ENCODE measurements at regions not wholly inside any gene's neighbourhood (a gene's known extent, or its start where the extent isn't known, plus 50 kb on each side); places are given as distances from the start of the nearest gene placed in this dataset.

DNA sequence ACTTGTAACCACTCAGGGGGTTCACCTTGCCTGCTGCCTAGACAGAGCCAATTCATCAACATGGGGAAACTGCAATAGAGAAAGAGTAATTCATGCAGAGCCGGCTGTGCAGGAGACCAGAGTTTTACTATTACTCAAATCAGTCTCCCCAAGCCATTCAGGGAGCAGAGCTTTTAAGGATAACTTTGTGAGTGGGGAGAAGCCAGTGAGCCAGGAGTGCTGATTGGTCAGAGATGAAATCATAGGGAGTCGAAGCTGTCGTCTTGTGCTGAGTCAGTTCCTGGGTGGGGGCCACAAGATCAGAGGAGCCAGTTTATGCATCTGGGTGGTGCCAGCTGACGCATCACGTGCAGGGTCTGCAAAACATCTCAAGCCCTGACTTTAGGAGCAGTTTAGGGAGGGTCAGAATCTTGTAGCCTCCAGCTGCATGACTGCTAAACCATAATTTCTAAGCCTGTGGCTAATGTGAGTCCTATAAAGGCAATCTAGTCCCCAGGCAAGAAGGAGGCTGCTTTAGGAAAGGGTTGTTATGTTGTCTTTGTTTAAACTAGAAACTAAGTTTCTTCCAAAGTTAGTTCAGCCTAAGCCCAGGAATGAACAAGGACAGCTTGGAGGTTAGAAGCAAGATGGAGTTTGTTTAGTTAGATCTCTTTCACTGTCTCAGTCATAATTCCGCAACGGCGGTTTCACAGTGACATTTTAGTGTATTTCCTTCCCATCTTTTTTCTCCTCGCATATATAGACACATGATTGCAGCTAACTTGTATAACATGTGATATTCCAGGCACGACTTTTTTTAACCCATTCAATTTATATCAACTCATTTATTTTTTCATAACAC lies 68.9 kb upstream of the NCOR2 start:
- Histone ChIP-seq H3K27ac (ENCODE audit: low read depth, low read length) (no peak overlapping the region), H3K9ac (ENCODE audit: extremely low read depth, low read length, poor library complexity, severe bottlenecking) (no peak overlapping the region), H3K9me3 (ENCODE audit: control insufficient read depth, low read length) (no peaks in the 10 kb centered on the region), H3K4me1 (ENCODE audit: control insufficient read depth, insufficient read depth, low read length) (peaks cover 2% of the 10 kb centered on the region), H3K4me3 (ENCODE audit: low read length) (no peak overlapping the region), H3K27me3 (ENCODE audit: control insufficient read depth, insufficient read depth, low read length, poor library complexity, severe bottlenecking) (no peaks in the 10 kb centered on the region), H3K36me3 (ENCODE audit: control insufficient read depth, insufficient read depth, low read length) (no peaks in the 10 kb centered on the region)
- H3K27ac Mint-ChIP-seq, result no peak overlapping the region
- H3K4me3 Mint-ChIP-seq, result no peak overlapping the region
- DNase-seq, result peak; percentile 71
- H3K27me3 Mint-ChIP-seq (ENCODE audit: insufficient read depth), result peaks cover 3% of the 10 kb centered on the region
- WGBS, 2 experiments (ENCODE audit: insufficient coverage in 1 of 2, insufficient read length in 1 of 2), result 73 to 78% methylated on average over 6 to 10 of the region's 10 CpGs
- peaks cover 15% of the 10 kb centered on the region for H3K4me1 Mint-ChIP-seq
- TF ChIP-seq, protein P1, sequence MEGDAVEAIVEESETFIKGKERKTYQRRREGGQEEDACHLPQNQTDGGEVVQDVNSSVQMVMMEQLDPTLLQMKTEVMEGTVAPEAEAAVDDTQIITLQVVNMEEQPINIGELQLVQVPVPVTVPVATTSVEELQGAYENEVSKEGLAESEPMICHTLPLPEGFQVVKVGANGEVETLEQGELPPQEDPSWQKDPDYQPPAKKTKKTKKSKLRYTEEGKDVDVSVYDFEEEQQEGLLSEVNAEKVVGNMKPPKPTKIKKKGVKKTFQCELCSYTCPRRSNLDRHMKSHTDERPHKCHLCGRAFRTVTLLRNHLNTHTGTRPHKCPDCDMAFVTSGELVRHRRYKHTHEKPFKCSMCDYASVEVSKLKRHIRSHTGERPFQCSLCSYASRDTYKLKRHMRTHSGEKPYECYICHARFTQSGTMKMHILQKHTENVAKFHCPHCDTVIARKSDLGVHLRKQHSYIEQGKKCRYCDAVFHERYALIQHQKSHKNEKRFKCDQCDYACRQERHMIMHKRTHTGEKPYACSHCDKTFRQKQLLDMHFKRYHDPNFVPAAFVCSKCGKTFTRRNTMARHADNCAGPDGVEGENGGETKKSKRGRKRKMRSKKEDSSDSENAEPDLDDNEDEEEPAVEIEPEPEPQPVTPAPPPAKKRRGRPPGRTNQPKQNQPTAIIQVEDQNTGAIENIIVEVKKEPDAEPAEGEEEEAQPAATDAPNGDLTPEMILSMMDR (conservative IDR thresholded peaks at IDR 0.05), result no peak
- no peaks in the 10 kb centered on the region for H3K9me3 Mint-ChIP-seq
- no peaks in the 10 kb centered on the region for H3K36me3 Mint-ChIP-seq (ENCODE audit: low read depth)

DNA sequence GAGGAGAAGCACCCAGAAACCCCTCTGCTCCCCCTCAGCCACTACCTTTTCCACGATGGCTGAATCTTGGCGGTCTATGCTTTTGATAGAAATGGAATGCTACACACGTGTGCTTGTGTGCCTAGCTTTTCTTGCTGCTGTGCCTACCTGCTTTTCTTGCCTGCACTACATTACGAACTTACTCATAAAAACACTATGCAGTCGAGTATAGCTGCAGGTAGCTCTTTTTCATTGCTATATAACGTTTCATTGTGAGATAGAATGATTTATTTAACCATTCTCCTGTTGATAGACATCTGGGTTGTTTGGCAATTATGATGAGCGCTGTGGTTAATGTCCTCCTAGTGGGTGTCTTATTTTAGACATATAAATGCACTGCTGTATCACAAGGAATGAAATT lies 67.9 kb upstream of the NCOR2 start:
- no peak overlapping the region for H3K4me3 ChIP-seq (ENCODE audit: low read length)
- 92 to 100% methylated on average over 6 to 7 of the region's 7 CpGs for WGBS, 2 experiments (ENCODE audit: insufficient coverage in 1 of 2, insufficient read length in 1 of 2)
- H3K4me3 Mint-ChIP-seq, result no peak overlapping the region
- no peak overlapping the region for H3K27ac Mint-ChIP-seq
- peaks cover 2% of the 10 kb centered on the region for H3K4me1 ChIP-seq (ENCODE audit: control insufficient read depth, insufficient read depth, low read length)
- no peaks in the 10 kb centered on the region for H3K27me3 ChIP-seq (ENCODE audit: control insufficient read depth, insufficient read depth, low read length, poor library complexity, severe bottlenecking)
- no peak for DNase-seq
- H3K9ac ChIP-seq (ENCODE audit: extremely low read depth, low read length, poor library complexity, severe bottlenecking), result no peak overlapping the region
- H3K27ac ChIP-seq (ENCODE audit: low read depth, low read length), result no peak overlapping the region
- H3K36me3 Mint-ChIP-seq (ENCODE audit: low read depth), result no peaks in the 10 kb centered on the region
- H3K4me1 Mint-ChIP-seq, result peaks cover 15% of the 10 kb centered on the region
- no peaks in the 10 kb centered on the region for H3K36me3 ChIP-seq (ENCODE audit: control insufficient read depth, insufficient read depth, low read length)
- peaks cover 3% of the 10 kb centered on the region for H3K27me3 Mint-ChIP-seq (ENCODE audit: insufficient read depth)
- H3K9me3 ChIP-seq (ENCODE audit: control insufficient read depth, low read length), result no peaks in the 10 kb centered on the region
- H3K9me3 Mint-ChIP-seq, result no peaks in the 10 kb centered on the region
- TF ChIP-seq, protein P1 (conservative IDR thresholded peaks at IDR 0.05), result no peak

DNA sequence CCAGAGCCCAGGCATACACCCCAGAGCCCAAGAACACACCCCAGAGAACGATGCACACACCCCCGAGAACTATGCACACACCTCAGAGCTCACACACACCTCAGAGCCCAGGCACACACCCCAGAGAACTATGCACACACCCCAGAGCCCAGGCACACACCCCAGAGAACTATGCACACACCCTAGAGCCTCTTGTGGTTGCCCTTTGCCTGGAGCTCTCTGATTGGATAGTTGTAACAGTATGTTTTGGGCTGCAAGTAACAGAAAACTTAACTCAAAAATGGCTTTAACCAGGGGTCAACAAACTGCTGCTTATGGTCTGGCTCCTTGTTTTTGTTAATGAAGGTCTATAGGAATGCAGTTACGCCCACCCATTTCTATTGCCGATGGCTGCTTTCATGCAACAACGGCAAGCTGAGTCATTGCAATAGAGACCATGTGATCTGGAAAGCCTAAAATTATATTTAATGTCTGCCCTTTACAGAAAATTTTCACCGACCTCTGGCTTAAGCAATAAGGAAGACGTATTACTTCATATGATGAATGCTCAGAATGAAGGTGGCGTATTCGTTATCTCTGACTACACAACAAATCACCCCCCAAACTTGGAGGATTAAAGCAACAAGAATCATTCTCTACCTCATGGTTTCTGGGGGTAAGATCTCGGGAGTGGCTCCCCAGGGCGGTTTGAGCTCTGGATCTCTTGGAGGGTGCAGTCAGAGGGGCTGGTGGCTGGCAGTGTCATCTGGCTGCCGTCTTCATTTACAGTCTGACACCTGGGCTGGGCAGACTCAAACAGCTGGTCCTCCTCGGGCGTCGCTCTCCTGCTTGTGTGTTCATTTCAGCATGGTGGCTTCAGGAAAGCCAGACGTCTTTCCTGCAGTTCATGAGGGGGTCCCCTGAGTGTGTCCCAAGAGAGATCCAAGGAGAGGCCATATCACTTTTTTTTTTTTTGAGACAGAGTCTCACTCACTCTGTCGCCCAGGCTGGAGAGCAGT lies 66.3 kb upstream of the NCOR2 start:
- Histone ChIP-seq H3K27ac (ENCODE audit: low read depth, low read length) (no peak overlapping the region), H3K9ac (ENCODE audit: extremely low read depth, low read length, poor library complexity, severe bottlenecking) (no peak overlapping the region), H3K36me3 (ENCODE audit: control insufficient read depth, insufficient read depth, low read length) (no peaks in the 10 kb centered on the region), H3K4me1 (ENCODE audit: control insufficient read depth, insufficient read depth, low read length) (peaks cover 2% of the 10 kb centered on the region), H3K4me3 (ENCODE audit: low read length) (no peak overlapping the region), H3K9me3 (ENCODE audit: control insufficient read depth, low read length) (no peaks in the 10 kb centered on the region), H3K27me3 (ENCODE audit: control insufficient read depth, insufficient read depth, low read length, poor library complexity, severe bottlenecking) (no peaks in the 10 kb centered on the region)
- H3K9me3 Mint-ChIP-seq, result no peaks in the 10 kb centered on the region
- peaks cover 15% of the 10 kb centered on the region for H3K4me1 Mint-ChIP-seq
- DNase-seq, result no peak
- WGBS, 2 experiments (ENCODE audit: insufficient coverage in 1 of 2, insufficient read length in 1 of 2), result 83 to 96% methylated on average over 9 to 17 of the region's 17 CpGs
- no peak overlapping the region for H3K27ac Mint-ChIP-seq
- TF ChIP-seq, protein P1 (conservative IDR thresholded peaks at IDR 0.05), result no peak
- no peak overlapping the region for H3K4me3 Mint-ChIP-seq
- peaks cover 3% of the 10 kb centered on the region for H3K27me3 Mint-ChIP-seq (ENCODE audit: insufficient read depth)
- no peaks in the 10 kb centered on the region for H3K36me3 Mint-ChIP-seq (ENCODE audit: low read depth)

Measured in endodermal cell (in vitro differentiated cells).